Gastrocnemius medialis (tissue), 4 donors: ENCODE measurements at regions not wholly inside any gene's neighbourhood (a gene's known extent, or its start where the extent isn't known, plus 50 kb on each side); places are given as distances from the start of the nearest gene placed in this dataset.

Experiments used
- POLR2A ChIP-seq, 2 donors: fragments of 450-650 bp; IDR thresholded peaks; one replicate each; pipeline ENCODE4 v1.6.1; 2017; ENCODE audit warnings: antibody characterized with exemption in 2 of 2, mild to moderate bottlenecking in 2 of 2, moderate library complexity in 2 of 2
- TF ChIP-seq, protein P1 (sequence below), 5 experiments: fragments of 450-650 bp in 3 of 5; fragments of 200-600 bp in 2 of 5; sonication (generic) in 2 of 5; IDR thresholded peaks in 4 of 5; conservative IDR thresholded peaks in 1 of 5; 1 replicate in 4 of 5; 2 replicates in 1 of 5; pipeline ENCODE4 v1.5.1; 2016 to 2019; ENCODE audit warnings: antibody characterized with exemption in 5 of 5, mild to moderate bottlenecking in 3 of 5, moderate library complexity in 3 of 5

DNA sequence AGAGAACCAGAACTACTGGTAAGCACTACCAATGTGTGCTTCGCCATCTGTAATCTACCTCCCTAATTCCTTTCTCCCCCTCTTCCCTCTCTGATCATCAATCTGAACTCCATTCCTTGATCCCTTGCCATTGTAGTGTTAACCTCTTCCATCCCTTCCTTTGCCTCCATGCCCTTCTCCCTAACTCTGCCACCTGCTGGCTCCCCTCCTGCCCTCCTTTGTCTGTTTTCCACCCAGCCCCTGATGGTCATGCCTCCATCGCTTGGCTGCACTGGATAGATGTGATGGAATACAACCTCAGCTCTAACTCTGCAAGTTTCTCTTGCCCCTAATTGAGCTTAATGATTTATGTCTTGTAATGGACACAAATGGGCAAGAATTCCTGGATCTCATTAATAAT is 108.2 kb upstream of the ASIC2 start:
- TF ChIP-seq, protein P1, sequence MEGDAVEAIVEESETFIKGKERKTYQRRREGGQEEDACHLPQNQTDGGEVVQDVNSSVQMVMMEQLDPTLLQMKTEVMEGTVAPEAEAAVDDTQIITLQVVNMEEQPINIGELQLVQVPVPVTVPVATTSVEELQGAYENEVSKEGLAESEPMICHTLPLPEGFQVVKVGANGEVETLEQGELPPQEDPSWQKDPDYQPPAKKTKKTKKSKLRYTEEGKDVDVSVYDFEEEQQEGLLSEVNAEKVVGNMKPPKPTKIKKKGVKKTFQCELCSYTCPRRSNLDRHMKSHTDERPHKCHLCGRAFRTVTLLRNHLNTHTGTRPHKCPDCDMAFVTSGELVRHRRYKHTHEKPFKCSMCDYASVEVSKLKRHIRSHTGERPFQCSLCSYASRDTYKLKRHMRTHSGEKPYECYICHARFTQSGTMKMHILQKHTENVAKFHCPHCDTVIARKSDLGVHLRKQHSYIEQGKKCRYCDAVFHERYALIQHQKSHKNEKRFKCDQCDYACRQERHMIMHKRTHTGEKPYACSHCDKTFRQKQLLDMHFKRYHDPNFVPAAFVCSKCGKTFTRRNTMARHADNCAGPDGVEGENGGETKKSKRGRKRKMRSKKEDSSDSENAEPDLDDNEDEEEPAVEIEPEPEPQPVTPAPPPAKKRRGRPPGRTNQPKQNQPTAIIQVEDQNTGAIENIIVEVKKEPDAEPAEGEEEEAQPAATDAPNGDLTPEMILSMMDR (IDR thresholded peaks at IDR 0.05 in 4 of 5, conservative IDR thresholded peaks at IDR 0.05 in 1 of 5) = no peak
- TF ChIP-seq POLR2A (IDR thresholded peaks at IDR 0.05) = no peak
